Muscle layer of colon (tissue), 2 donors: ENCODE measurements at regions not wholly inside any gene's neighbourhood (a gene's known extent, or its start where the extent isn't known, plus 50 kb on each side); places are given as distances from the start of the nearest gene placed in this dataset.
"Not testable (repeated sequence)": the region's sequence is repeated elsewhere in the genome, so short reads cannot be mapped to it uniquely, and the experiment has no call there.

Experiments used
- H3K27ac ChIP-seq: one replicate; pipeline ENCODE4 v1.7.0; 2013; ENCODE audit warnings: low read depth, mild to moderate bottlenecking, low read length, moderate library complexity
- H3K27me3 ChIP-seq, 2 donors: one replicate each; pipeline ENCODE4 v1.7.0; 2013; ENCODE audit warnings: low read length in 2 of 2, mild to moderate bottlenecking in 2 of 2; ENCODE audit not compliant: insufficient read depth in 2 of 2, control insufficient read depth in 1 of 2
- H3K36me3 ChIP-seq: one replicate; pipeline ENCODE4 v1.7.0; 2013; ENCODE audit warnings: mild to moderate bottlenecking, low read length; ENCODE audit not compliant: insufficient read depth
- H3K4me1 ChIP-seq: one replicate; pipeline ENCODE4 v1.7.0; 2013; ENCODE audit warnings: mild to moderate bottlenecking, low read length; ENCODE audit not compliant: insufficient read depth
- H3K4me3 ChIP-seq, 2 donors: one replicate each; pipeline ENCODE4 v1.7.0; 2013; ENCODE audit warnings: low read length in 2 of 2, low read depth in 1 of 2, mild to moderate bottlenecking in 1 of 2, moderate library complexity in 1 of 2
- H3K9ac ChIP-seq: one replicate; pipeline ENCODE4 v1.7.0; 2013; ENCODE audit warnings: low read length
- H3K9me3 ChIP-seq: one replicate; pipeline ENCODE4 v1.7.0; 2013; ENCODE audit warnings: mild to moderate bottlenecking, low read length
- donor health status: abdominal sarcoma.
- donor health status: Adenocarcinoma of cecum.

- H3K27ac ChIP-seq: no peak overlapping the region
- no peaks in the 10 kb centered on the region for H3K9me3 ChIP-seq
- H3K4me1 ChIP-seq: no peaks in the 10 kb centered on the region
- H3K9ac ChIP-seq: no peak overlapping the region
- H3K27me3 ChIP-seq: no peaks in the 10 kb centered on the region
- no peaks in the 10 kb centered on the region for H3K36me3 ChIP-seq
- H3K4me3 ChIP-seq: no peak overlapping the region
Observed at GRCh38 chr6:139446768-139447655, 72.6 kb upstream of the CITED2 start.

- Histone ChIP-seq H3K4me3 (no peak overlapping the region), H3K36me3 (no peaks in the 10 kb centered on the region), H3K27ac (no peak overlapping the region), H3K4me1 (no peaks in the 10 kb centered on the region), H3K9ac (no peak overlapping the region), H3K27me3 (no peaks in the 10 kb centered on the region), H3K9me3 (no peaks in the 10 kb centered on the region)
Observed at GRCh38 chr6:139446138-139446715, 71.8 kb upstream of the CITED2 start.

GRCh38 chr6:139444273-139444787 is 69.9 kb upstream of the CITED2 start:
- H3K36me3 ChIP-seq, H3K27me3 ChIP-seq, H3K4me3 ChIP-seq, H3K9ac ChIP-seq, H3K9me3 ChIP-seq, H3K27ac ChIP-seq, H3K4me1 ChIP-seq: not testable (repeated sequence)

- Histone ChIP-seq H3K4me1 (peaks cover 11% of the 10 kb centered on the region), H3K4me3 (no peak overlapping the region), H3K27ac (no peak overlapping the region), H3K9me3 (no peaks in the 10 kb centered on the region), H3K27me3 (no peaks in the 10 kb centered on the region), H3K36me3 (no peaks in the 10 kb centered on the region), H3K9ac (no peak overlapping the region)
Observed at GRCh38 chr6:139443231-139444112, 69.0 kb upstream of the CITED2 start.

GRCh38 chr6:139442188-139442671 is 67.8 kb upstream of the CITED2 start:
- Histone ChIP-seq H3K9ac (no peak overlapping the region), H3K9me3 (no peaks in the 10 kb centered on the region), H3K27me3 (no peaks in the 10 kb centered on the region), H3K4me3 (no peak overlapping the region), H3K36me3 (no peaks in the 10 kb centered on the region), H3K27ac (no peak overlapping the region), H3K4me1 (peaks cover 11% of the 10 kb centered on the region)

- no peak overlapping the region for H3K27ac ChIP-seq
- H3K9ac ChIP-seq: no peak overlapping the region
- H3K4me1 ChIP-seq: peaks cover 23% of the 10 kb centered on the region
- no peak overlapping the region for H3K4me3 ChIP-seq
- no peaks in the 10 kb centered on the region for H3K36me3 ChIP-seq
- no peaks in the 10 kb centered on the region for H3K27me3 ChIP-seq
- no peaks in the 10 kb centered on the region for H3K9me3 ChIP-seq
Observed at GRCh38 chr6:139439349-139439748, 64.9 kb upstream of the CITED2 start.

- Histone ChIP-seq H3K9me3 (no peaks in the 10 kb centered on the region), H3K27me3 (no peaks in the 10 kb centered on the region), H3K9ac (no peak overlapping the region), H3K36me3 (no peaks in the 10 kb centered on the region), H3K27ac (no peak overlapping the region), H3K4me1 (peaks cover 23% of the 10 kb centered on the region), H3K4me3 (no peak overlapping the region)
Observed at GRCh38 chr6:139438775-139439174, 64.3 kb upstream of the CITED2 start.

- Histone ChIP-seq H3K27ac (no peak overlapping the region), H3K36me3 (no peaks in the 10 kb centered on the region), H3K4me3 (no peak overlapping the region), H3K4me1 (peaks cover 27% of the 10 kb centered on the region), H3K27me3 (no peaks in the 10 kb centered on the region), H3K9ac (no peak overlapping the region), H3K9me3 (no peaks in the 10 kb centered on the region)
Observed at GRCh38 chr6:139436957-139437348, 62.5 kb upstream of the CITED2 start.

- Histone ChIP-seq H3K9ac (no peak overlapping the region), H3K9me3 (no peaks in the 10 kb centered on the region), H3K36me3 (no peaks in the 10 kb centered on the region), H3K4me1 (peaks cover 27% of the 10 kb centered on the region), H3K27me3 (no peaks in the 10 kb centered on the region), H3K4me3 (no peak overlapping the region), H3K27ac (no peak overlapping the region)
Observed at GRCh38 chr6:139436200-139436956, 61.9 kb upstream of the CITED2 start.

- Histone ChIP-seq H3K36me3 (no peaks in the 10 kb centered on the region), H3K4me1 (peaks cover 21% of the 10 kb centered on the region), H3K9ac (no peak overlapping the region), H3K27ac (no peak overlapping the region), H3K4me3 (no peak overlapping the region), H3K9me3 (no peaks in the 10 kb centered on the region), H3K27me3 (no peaks in the 10 kb centered on the region)
Observed at GRCh38 chr6:139433631-139434419, 59.4 kb upstream of the CITED2 start.
